LNCAP (cell line): ENCODE measurements at regions not wholly inside any gene's neighbourhood (a gene's known extent, or its start where the extent isn't known, plus 50 kb on each side); places are given as distances from the start of the nearest gene placed in this dataset.

Experiments used
- CTCF ChIP-seq: fragments of 450-650 bp; IDR thresholded peaks from 2 replicates; pipeline ENCODE4 v1.5.1; 2017; ENCODE audit warnings: mild to moderate bottlenecking

- no peak for TF ChIP-seq CTCF
These were observed 133.7 kb upstream of the EEF2KMT start for GRCh38 chr16:5231246-5231759.

DNA sequence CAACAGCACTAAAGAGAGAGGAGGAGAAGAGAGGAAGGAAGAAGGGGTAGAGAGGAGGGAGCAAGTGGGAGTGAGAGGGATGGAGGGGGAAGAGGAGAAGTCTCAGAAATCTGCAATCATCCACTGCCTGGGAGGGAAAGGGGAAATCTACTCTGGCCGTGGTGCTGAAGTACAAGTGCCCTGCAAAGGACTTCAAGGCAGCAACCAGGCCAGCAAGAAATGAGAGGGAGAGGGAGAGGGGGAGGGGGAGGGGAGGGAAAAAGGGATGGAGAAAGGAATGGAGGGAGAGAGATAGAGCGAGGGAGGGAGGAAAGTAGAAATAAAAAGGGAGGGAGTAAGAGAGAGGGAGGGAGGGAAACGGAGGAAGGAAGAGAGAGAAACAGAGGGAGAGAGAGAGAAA lies 130.8 kb upstream of the EEF2KMT start:
- no peak for TF ChIP-seq CTCF

DNA sequence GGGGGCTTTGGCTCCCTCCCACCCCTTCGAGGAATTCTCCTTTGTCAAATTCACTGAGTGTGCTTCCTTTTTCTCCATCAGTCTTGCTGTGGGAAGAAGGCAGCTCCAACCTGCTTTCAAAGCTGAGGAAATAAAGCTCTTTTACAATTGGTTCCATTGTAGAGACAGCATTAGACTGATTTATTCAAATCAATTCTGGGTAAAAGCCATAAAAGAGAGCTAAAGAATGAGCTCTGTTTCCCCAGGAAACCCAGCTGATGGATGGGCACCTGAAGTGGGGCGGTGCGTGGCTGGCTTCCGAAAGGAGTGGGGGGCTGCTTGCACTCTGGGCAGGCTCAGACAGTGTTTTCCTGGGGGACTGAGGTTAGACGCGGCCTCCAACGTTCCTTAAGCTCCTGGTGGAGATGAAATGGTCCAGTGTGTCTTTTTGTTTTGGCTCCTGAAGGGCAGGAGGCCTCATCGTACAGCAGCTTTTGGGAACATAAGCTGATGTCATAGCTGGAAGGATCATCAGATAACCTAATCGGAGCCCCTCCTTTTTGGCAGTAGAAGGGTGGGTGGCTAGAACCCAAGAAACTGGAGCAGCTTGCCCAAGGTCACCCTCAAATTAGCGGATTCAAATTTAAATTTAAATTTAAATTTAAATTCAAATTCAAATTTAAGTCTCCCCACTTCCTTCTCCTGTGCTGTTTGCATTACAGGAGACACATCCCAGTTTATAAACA lies 128.5 kb upstream of the EEF2KMT start:
- TF ChIP-seq CTCF = no peak

DNA sequence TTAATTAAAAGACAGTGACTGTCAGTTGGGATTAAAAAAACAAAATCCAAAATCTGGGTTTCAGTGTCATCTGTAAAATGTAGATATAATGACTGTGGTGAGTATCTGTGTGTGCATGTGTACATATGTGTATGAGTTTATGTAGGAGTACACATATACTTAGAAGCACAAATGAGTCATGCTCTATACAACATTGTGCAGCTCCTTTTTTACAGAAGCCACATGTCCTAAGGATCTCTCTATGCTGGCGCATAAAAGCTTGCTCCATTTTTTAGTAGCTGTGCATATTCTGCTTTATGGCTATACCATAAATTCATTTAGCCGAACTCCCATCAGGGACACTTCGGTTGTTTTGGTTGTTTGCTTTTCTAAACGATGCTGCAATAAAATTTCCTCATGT lies 125.2 kb upstream of the EEF2KMT start:
- no peak for TF ChIP-seq CTCF

DNA sequence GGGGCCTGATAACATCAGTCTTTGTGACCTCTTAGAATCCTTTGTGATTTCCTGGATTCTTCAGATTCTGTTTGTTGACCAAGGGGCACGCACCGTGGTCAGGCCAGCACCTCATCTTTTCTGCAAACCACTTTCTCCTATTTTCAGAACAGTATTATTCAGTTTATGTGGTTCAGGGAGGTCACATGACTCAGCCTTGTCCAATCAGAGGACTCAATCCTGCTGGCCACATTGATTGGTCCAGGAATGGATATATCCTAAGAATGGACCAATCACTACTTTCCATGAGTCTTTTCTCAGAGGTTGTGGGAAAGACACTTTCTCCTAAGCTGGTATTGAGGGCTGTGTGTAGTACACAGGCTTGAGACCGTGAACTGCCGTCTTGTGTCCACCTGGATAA lies 123.1 kb upstream of the EEF2KMT start:
- no peak for TF ChIP-seq CTCF

GRCh38 chr16:5216441-5217080 lies 119.0 kb upstream of the EEF2KMT start:
- no peak for TF ChIP-seq CTCF

DNA sequence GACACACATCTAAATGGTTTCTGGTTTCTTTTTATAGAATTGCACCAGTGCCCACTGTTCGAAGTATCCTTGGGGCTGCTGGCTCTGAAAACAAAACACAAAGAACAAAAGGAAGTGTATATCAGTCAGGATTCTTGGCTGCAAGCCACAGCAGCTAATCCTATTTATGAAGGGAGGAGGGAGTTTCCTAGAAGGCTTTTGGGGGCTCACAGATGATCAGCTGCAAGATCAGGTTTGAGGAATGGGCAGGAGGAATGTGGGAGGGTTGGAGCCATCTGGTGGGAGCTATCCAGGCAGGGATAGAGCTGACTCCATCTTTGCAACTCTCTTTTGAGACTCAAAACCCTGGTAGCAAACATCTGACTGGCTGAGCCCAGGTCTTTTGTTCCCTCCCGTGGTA lies 118.3 kb upstream of the EEF2KMT start:
- TF ChIP-seq CTCF = no peak
